Activated T-cell treated with anti-CD3 and anti-CD28 coated beads for 24 hours (primary cell): ENCODE measurements at regions not wholly inside any gene's neighbourhood (a gene's known extent, or its start where the extent isn't known, plus 50 kb on each side); places are given as distances from the start of the nearest gene placed in this dataset.

Source experiments
- DNase-seq: peaks from one replicate; pipeline ENCODE4 v3.0.0-alpha.2; 2020; ENCODE audit warnings: low read depth

DNA sequence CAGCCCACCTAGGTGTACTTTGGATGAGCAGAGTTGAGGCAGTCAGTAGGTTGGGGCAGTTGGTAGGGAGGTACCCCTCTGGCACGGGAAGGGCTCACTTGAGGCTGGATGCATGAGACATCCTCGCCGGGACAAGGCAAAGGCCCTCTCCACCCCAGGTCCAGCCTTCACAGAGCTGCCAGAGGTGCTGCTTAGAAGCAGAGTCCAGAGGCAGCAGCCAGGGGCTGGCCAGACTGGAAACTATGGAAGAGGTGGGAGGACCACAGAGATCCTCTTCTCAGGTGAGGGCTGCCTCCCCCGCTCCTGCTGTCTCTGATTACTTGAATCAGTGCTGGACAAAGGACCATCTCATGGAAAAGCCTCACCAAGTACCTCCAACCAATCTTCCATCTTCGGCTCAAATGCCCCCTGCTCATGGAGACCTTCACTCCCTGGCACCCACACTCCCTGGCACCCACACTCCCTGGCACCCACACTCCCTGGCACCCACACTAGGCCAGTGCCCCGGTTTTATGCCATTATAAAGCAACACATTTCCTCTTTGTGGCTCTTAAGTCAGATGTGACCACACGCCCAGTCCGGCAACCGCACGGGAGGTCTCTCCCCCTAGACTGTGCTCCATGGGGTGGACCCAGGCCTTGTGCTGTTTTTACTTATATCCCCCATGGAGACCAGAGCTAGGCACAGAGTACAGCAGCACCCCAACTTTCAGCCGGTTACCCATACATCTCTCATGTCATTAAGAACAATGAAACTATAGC is 100.1 kb downstream of the YTHDF1 start:
- no peak for DNase-seq

GRCh38 chr20:63114693-63115311 is 101.1 kb downstream of the YTHDF1 start:
- no peak for DNase-seq

- no peak for DNase-seq
Observed at GRCh38 chr20:63114006-63114692, 101.8 kb downstream of the YTHDF1 start.

DNA sequence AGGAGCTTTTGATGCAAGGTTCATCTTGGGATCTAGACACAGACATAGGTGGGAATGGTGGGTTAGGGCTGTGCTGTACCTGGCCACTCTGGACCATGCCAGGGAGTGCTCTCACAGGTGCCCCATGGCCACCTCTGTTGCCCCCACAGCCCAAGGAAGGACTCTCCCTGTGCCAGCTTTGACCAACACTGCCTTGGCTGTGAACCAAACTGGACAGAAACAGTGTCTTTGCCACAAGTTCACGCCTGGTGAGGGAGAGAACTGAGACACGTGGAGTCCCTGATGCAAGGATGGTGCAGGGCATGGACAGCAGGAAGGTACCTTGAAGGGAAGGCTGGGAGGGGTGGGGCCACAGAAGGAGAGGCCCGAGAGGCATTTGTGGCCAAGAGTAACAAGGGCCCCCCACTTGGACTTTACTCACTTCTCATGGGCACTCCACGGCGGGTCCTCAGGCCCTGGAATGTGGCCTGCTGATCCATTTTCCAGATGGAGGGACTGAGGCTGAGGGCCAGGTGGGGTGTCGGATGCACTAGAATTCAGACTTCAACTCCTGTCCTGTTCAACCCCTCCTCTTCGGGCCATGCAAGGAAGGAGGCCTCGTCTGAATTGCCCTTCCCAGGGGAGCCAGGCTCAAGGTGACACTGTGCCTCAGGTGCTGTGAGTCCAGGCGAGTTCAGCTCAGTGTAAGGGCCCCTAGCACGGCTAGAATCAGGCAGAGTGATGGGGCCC is 103.3 kb downstream of the YTHDF1 start:
- DNase-seq, result no peak

DNA sequence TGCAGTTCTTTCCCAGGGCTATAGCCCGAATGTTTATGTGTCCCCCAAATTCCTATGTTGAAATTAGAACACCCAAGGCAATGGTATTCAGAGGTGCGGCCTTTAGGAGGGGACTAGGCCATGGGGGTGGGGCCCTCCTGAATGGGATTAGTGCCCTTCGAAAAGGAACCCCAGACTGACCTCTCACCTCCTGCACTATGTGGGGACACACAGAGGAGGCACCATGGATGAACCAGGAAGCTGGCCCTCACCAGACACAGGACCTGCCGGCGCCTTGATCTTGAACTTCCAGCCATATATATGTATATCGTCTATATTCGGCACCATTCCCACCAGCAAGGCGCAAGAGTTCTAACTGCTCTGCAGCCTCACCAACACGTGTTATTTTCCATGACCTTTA is 101.5 kb upstream of the BHLHE23 start:
- no peak for DNase-seq

DNA sequence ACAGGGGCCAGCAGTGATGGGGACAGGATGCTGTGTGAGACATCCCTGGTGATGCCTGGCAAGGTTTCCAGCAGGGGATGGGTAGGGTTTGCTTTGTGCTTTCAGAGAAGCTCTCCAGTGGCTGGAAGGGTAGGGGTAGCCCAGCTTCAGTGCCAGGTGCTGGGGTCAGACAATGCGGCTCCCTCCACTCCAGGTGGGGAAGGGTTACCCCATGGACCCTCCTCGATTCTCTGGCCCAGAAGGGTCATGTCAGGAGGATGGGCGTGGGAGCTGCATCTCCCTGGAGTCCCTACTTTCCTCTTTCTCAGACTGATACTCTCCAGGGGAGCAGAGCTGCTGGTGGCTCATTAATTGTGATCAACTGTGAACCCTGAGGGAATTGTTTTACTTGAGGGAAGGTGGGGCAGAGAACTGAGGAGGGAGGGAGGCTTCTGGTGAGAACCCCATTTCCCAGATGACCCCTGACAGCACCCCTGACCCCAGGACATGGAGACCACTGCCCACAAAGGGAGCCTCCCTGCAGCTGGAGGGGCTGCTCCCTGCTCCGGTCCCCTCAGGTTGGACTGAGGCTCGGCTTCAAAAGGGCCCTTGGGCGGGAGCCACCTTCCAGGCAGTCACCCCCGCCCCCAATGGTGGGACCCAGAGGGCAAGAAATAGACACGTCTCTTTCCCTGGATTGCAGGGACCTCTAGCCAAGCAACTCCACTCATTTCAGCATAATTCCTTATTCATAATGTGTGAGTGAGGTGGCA is 100.9 kb upstream of the BHLHE23 start:
- DNase-seq, result no peak

DNA sequence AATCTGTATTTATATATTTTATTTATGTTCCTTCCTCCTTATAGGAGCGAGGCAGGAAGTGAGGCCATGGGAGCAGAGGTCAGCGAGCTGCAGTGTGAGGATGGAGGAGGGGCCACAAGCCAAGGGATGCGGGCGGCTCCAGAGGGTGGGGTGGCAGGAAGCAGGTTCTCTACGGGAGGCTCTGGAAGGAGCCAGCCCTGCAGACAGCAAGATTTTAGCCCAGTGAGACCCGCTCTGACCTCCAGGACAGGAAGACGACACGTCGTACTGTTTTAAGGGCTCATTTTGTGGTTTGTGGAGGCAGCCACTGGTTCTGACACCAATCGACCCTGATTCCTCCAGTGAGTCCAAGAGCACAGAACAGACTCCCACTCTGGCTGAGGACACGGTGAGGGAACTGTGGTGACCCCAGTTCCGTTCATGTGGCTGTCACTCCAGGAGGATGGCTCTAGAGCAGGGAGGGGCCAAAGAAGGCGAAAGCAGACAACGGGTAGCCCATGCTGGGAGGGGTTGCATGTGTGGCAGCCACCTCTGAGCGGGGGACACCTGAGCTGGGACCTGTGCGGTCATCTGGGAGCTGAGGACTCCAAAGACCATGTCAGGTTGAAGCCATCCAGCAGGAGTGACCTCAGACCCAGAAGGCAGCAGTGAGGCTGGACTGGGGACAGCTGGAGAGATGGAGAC is 100.1 kb upstream of the BHLHE23 start:
- DNase-seq, result no peak

- DNase-seq, result no peak
Observed at GRCh38 chr20:63106108-63106764, 99.5 kb upstream of the BHLHE23 start.

GRCh38 chr20:63105211-63106107 is 98.7 kb upstream of the BHLHE23 start:
- DNase-seq, result no peak

GRCh38 chr20:63104312-63105181 is 97.8 kb upstream of the BHLHE23 start:
- no peak for DNase-seq

DNA sequence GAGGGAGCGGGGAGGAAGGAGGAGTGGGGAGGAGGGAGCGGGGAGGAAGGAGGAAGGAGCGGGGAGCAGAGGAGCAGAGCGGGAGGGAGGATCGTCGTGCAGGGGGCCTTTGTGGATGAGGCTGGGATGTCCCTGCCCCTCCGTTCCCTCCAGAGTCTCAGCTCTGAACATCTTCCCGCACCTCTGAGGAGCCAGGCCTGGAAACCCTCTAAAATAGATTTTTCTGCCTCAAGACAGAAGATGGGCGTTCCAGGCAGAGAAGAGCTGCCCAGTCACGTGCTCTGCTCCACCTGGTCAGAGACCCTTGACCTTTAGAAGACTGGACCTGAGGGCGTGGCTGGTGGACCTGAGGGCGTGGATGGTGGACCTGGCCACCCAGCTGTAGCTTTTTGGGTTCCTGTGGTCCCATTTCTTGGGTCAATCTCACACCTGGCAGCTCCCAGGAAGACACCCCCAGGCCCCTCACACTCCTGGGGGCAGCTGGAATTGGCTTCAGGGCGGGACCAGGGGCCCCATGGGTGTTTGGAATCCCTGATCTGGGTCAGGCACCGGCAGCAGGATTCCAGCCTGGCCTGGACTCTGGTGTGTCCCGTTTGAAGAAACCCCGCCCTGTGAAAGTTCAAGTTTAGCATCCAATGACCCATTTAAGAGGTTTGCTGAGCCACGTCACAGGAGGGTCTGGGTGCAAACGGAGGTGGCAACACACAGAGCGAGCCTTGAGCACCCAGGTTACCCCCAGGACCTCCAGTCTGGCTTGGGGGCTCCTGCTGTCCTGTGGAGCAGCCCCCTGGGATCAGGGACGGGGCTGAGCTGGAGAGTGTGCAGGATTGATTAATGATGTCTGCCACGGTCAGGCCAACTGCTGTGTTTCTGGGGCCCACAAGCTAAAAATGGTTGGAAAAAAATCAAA is 96.9 kb upstream of the BHLHE23 start:
- DNase-seq, result no peak

- DNase-seq, result peak; percentile 60
Observed at GRCh38 chr20:63102721-63103375, 96.1 kb upstream of the BHLHE23 start.

DNA sequence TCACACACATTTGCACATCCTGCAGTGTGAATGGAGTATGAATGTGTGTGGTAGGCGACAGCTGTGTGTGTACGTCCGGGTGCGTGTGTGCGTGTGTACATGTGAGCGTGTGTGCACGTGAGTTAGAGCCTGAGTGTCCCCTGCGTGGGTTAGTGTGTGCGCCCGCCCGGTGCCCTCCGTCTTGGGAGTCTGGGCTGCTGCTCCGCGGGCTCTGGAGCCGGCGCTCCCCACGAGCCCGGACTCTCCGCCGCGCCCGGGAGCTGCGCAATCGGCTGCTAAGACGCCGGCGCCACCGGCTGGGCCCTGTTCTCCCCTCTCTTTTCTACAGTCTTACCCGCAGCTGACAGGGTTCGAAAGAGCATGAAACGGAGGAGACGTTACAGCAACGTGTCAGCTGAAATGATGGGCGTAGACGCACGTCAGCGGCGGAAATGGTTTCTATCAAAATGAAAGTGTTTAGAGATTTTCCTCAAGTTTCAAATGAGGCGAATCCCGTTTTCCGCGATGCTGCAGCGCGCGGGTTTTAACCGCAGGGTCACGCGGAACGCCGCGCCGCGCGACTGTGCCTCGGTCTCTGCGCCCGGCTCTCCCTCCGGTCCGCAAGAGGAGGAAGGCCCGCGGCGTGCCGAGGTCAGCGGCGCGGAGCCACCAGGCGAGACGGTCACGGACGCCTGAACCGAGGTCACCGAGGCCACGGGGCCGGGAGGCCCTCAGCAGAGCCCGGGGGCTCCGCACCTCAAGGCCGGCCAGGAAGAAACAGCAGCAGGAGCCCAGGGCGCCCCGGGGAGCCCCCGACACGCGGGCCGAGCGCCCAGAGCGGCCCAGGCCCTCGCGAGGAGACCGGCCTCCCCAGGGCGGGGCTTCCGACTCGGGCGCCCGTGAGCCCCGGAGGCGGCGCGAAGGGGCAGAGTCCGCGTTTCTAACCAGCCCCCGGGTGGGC is 95.3 kb upstream of the BHLHE23 start:
- peak; percentile 48 for DNase-seq

GRCh38 chr20:63100926-63101699 is 94.3 kb upstream of the BHLHE23 start:
- no peak for DNase-seq
